Immature natural killer cell (primary cell): ENCODE measurements at regions not wholly inside any gene's neighbourhood (a gene's known extent, or its start where the extent isn't known, plus 50 kb on each side); places are given as distances from the start of the nearest gene placed in this dataset.

Experiments
- DNase-seq, 3 donors: peaks; one replicate each; pipeline ENCODE4 v3.0.0; 2022; ENCODE audit warnings: mixed read lengths in 1 of 3
- H3K27ac Mint-ChIP-seq, 6 donors: one replicate each; pipeline ENCODE4 v1.8.0; 2020; ENCODE audit warnings: mixed read lengths in 6 of 6, mild to moderate bottlenecking in 5 of 6, inconsistent platforms in 4 of 6, moderate library complexity in 3 of 6
- H3K27me3 Mint-ChIP-seq, 3 donors: one replicate each; pipeline ENCODE4 v1.8.0; 2020 to 2021; ENCODE audit warnings: low read depth in 3 of 3, mild to moderate bottlenecking in 3 of 3, mixed read lengths in 3 of 3, moderate library complexity in 3 of 3, inconsistent platforms in 1 of 3
- H3K36me3 Mint-ChIP-seq, 3 donors: one replicate each; pipeline ENCODE4 v1.8.0; 2020; ENCODE audit warnings: mixed read lengths in 3 of 3, inconsistent platforms in 2 of 3, mild to moderate bottlenecking in 2 of 3
- H3K4me1 Mint-ChIP-seq, 2 donors: one replicate each; pipeline ENCODE4 v1.8.0; 2020; ENCODE audit warnings: inconsistent platforms in 2 of 2, mild to moderate bottlenecking in 2 of 2, mixed read lengths in 2 of 2, moderate library complexity in 1 of 2
- H3K4me3 Mint-ChIP-seq, 5 donors: one replicate each; pipeline ENCODE4 v1.8.0; 2020; ENCODE audit warnings: mild to moderate bottlenecking in 5 of 5, mixed read lengths in 5 of 5, inconsistent platforms in 3 of 5, moderate library complexity in 3 of 5
- H3K9me3 Mint-ChIP-seq, 6 donors: one replicate each; pipeline ENCODE4 v1.8.0; 2020; ENCODE audit warnings: mild to moderate bottlenecking in 6 of 6, mixed read lengths in 6 of 6, inconsistent platforms in 4 of 6, moderate library complexity in 3 of 6

DNA sequence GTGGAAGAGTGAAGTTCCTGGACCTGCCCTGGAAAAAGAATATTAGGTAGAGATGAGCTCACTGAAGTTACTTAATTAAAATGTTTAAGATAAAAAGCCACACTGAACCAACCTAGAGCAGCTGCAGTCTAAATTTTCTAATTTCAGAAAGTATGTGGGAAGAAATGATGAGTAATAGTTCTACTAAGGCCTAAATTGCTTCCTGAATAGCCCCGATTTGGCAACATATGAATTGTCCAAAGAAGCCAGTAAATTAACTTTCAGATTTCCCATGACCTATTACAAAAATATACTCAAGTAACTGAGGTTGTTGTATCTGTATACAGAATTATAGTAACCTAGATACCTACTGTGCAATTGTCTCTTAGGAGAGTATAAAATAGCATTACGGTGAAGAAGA lies 312.6 kb downstream of the IPMK start:
- DNase-seq, result no peak
- no peaks in the 10 kb centered on the region for H3K4me1 Mint-ChIP-seq
- H3K27me3 Mint-ChIP-seq, result peaks cover 0 to 2% (median 0%) of the 10 kb centered on the region in 3 donors
- no peak overlapping the region for H3K27ac Mint-ChIP-seq
- H3K9me3 Mint-ChIP-seq, result peaks cover 0 to 18% (median 6%) of the 10 kb centered on the region in 6 donors
- no peak overlapping the region for H3K4me3 Mint-ChIP-seq
- no peaks in the 10 kb centered on the region for H3K36me3 Mint-ChIP-seq

DNA sequence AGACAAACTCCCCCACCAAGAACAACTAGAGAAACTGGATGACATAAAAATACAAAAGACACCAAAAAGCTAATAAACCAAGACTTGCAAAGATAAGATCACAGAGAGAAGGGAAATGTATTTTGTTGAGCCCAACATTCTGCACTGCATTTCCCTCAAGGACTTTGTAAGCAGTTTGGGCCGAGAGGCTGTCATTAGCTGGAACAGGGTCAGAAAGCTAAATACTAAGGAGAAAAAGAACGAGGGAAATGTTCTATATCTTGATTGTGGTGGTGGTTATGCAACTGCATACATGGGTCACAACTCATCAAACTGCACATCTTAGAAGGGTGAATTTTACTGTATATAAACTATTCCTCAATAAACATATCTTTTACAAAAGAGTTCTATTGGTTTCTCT lies 315.0 kb downstream of the IPMK start:
- H3K27me3 Mint-ChIP-seq, result no peaks in the 10 kb centered on the region
- H3K4me1 Mint-ChIP-seq, result no peaks in the 10 kb centered on the region
- no peaks in the 10 kb centered on the region for H3K36me3 Mint-ChIP-seq
- H3K27ac Mint-ChIP-seq, result no peak overlapping the region
- H3K9me3 Mint-ChIP-seq, result peaks cover 0 to 18% (median 3%) of the 10 kb centered on the region in 6 donors
- DNase-seq, result no peak
- no peak overlapping the region for H3K4me3 Mint-ChIP-seq

DNA sequence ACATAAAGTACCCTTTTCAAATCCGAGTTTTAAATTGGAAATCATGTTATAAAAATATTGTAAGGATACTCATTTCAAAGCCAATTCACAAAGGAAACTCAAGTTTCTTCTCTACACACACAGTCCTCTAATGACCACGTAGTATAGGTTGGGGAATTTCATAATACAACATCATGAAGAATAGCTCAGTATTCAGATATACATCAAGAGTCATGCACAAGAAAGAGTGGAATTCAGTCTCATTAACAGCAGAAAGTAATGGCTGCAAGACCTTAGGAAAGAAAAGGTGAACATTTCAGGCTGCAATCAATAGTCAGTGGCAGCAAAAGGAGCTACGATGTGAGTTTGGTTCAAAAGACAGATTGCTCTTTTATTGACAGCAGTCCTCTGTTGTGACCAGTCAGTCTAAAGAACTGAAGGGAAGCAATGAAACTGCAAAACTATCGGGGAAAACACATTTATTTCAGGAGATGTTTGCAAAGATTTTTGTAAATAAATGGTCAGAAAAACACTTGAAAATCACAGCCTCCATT lies 317.2 kb downstream of the IPMK start:
- no peak for DNase-seq
- no peaks in the 10 kb centered on the region for H3K36me3 Mint-ChIP-seq
- H3K4me3 Mint-ChIP-seq, result no peak overlapping the region
- no peak overlapping the region for H3K27ac Mint-ChIP-seq
- no peaks in the 10 kb centered on the region for H3K27me3 Mint-ChIP-seq
- H3K4me1 Mint-ChIP-seq, result no peaks in the 10 kb centered on the region
- peaks cover 2 to 13% (median 4%) of the 10 kb centered on the region in 6 donors for H3K9me3 Mint-ChIP-seq

DNA sequence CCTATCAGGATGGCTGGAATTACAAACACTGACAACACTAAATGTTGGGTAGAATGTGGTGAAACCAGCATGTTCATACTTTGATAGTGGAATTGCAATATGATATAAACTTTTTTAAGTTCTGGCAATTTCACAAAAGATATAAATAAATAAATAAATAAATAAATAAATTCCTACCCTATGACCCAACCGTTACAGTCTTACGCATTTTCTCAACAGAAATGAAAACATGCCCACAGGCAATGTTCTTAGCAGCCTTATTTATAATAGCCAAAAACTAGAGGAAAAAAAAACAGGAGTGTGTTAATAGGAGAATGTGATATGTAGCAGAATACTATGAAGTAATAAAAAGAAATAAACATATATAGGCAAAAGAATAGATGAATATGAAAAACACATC lies 318.9 kb downstream of the IPMK start:
- no peak for DNase-seq
- Mint-ChIP-seq H3K4me3 (no peak overlapping the region), H3K27me3 (no peaks in the 10 kb centered on the region), H3K36me3 (no peaks in the 10 kb centered on the region), H3K4me1 (no peaks in the 10 kb centered on the region), H3K27ac (no peak overlapping the region), H3K9me3 (peaks cover 0 to 6% (median 3%) of the 10 kb centered on the region in 6 donors)

DNA sequence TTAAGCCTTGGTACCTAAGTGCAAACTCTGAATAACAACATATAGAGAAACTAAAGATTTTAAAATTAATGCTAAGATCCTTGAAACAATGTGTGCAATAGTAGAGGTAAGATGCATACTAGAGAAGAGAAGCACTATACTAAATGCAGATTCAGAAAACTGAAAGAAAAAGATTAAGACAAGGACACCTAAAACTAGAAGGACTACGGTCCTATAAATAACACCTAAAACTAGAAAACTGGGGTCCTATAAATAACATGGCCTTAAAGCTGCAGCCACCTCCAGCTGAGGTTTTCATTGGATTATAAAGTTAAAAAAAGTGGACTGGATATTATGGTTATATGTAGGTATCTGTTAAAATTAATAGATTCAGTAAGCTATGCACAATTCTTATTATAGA lies 320.9 kb downstream of the IPMK start:
- H3K4me3 Mint-ChIP-seq, result no peak overlapping the region
- H3K27ac Mint-ChIP-seq, result no peak overlapping the region
- H3K9me3 Mint-ChIP-seq, result peaks cover 0 to 7% (median 3%) of the 10 kb centered on the region in 6 donors
- DNase-seq, result no peak
- no peaks in the 10 kb centered on the region for H3K4me1 Mint-ChIP-seq
- no peaks in the 10 kb centered on the region for H3K36me3 Mint-ChIP-seq
- H3K27me3 Mint-ChIP-seq, result no peaks in the 10 kb centered on the region

DNA sequence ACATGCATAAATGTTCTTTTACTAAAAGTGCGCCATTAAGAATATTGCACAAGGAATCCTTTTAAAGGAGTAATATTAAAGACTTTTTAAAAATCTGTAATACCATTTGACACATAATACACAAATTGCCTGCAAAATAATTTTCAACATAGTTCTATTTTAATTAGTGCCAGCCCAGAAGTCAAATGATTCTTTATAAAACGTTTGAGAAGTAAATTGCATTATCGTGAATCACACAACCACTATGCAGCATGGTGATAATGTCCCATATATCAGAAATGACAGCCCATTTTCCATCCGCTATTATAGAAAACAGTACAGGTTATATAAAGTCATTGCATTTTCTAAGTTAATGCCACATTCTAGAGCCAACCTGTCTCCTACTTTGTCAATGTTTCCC lies 324.0 kb downstream of the IPMK start:
- H3K27ac Mint-ChIP-seq, result no peak overlapping the region
- no peaks in the 10 kb centered on the region for H3K36me3 Mint-ChIP-seq
- H3K4me3 Mint-ChIP-seq, result no peak overlapping the region
- DNase-seq, result no peak
- H3K4me1 Mint-ChIP-seq, result no peaks in the 10 kb centered on the region
- H3K9me3 Mint-ChIP-seq, result peaks cover 1 to 12% (median 3%) of the 10 kb centered on the region in 6 donors
- no peaks in the 10 kb centered on the region for H3K27me3 Mint-ChIP-seq

DNA sequence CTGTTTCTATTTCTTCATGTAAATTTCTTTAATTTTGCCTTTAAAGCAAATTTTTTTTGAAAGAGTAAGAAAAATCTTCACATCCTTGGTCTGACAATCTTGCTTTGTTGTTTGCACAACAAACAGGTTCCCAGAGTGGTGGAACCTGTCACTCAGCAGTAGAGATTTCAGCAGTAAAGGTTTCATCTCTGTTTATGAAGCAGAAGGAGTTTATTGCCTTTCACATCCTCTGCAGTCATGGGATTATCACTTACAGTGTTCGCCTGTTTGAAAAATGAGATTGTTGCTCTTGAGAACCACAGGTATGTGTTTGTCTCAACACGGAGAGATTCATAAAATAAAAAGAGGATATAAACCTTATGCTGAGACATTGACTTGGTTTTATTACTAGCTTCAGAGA lies 342.6 kb downstream of the IPMK start:
- DNase-seq, result no peak
- Mint-ChIP-seq H3K4me3 (no peak overlapping the region), H3K9me3 (peaks cover 0 to 21% (median 7%) of the 10 kb centered on the region in 6 donors), H3K27me3 (peaks cover 0 to 4% (median 0%) of the 10 kb centered on the region in 3 donors), H3K4me1 (no peaks in the 10 kb centered on the region), H3K27ac (no peak overlapping the region), H3K36me3 (peaks cover 0 to 3% (median 0%) of the 10 kb centered on the region in 3 donors)

DNA sequence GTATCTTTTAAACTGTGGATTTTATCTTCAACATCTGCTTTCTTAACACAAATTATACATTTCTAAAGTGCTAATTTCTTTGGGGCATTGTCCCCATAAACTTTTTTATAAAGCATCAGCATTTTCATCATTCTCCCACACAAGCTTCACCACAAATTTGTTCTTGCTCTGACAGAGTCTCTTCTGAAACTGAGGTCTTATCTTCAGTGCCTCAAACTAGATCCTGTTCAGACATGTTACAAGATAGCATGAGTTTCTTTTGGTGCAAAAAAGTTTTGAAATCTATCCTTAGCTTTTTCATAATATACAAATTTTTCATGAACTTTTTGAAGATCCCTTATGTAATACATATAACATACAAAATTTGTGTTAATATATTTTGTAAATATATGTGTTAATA lies 346.6 kb downstream of the IPMK start:
- Mint-ChIP-seq H3K9me3 (peaks cover 0 to 14% (median 6%) of the 10 kb centered on the region in 6 donors), H3K36me3 (peaks cover 0 to 3% (median 0%) of the 10 kb centered on the region in 3 donors), H3K4me1 (no peaks in the 10 kb centered on the region), H3K27ac (no peak overlapping the region), H3K4me3 (no peak overlapping the region), H3K27me3 (no peaks in the 10 kb centered on the region)
- no peak for DNase-seq

DNA sequence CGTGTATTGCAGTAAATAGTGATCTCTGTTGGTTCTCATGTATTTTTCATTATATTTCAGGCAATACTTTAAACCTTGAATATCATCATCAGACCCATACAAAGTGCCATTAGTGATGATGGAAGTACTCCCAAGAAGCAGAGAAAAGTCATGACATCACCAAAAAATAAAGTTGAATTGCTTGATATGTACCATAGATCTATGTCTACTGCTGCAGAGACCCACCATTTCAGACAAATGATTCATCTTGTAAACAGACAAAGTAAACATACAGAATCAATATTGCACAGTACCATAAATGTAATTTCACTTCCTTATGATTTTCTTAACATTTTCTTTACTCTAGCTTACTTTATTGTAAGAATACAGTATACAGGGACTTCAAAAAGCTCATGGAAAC lies 347.8 kb downstream of the IPMK start:
- DNase-seq, result no peak
- no peak overlapping the region for H3K4me3 Mint-ChIP-seq
- peaks cover 0 to 3% (median 0%) of the 10 kb centered on the region in 3 donors for H3K36me3 Mint-ChIP-seq
- no peaks in the 10 kb centered on the region for H3K27me3 Mint-ChIP-seq
- no peaks in the 10 kb centered on the region for H3K4me1 Mint-ChIP-seq
- H3K27ac Mint-ChIP-seq, result no peak overlapping the region
- H3K9me3 Mint-ChIP-seq, result peaks cover 0 to 8% (median 4%) of the 10 kb centered on the region in 6 donors

DNA sequence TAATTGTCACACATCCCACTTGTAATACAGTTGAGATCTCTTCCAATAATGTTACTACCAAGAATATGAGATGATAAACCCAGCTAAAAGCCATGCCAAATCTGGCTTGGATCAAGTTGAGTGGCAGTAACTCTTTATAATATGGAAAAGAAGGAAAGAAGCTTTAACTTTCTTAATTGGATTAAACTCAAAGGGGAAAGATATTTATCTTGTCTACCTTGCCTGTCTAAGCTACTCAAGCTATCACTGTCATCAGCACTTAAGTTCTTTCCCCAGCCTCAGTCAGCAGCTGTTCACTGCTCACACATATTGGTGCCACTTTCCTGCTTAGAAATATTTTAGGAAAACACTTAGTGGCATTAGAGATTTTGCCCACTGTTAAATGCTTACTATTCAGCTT lies 350.7 kb downstream of the IPMK start:
- DNase-seq, result no peak
- H3K9me3 Mint-ChIP-seq, result peaks cover 0 to 4% (median 0%) of the 10 kb centered on the region in 6 donors
- H3K27me3 Mint-ChIP-seq, result peaks cover 0 to 2% (median 0%) of the 10 kb centered on the region in 3 donors
- H3K4me3 Mint-ChIP-seq, result no peak overlapping the region
- no peaks in the 10 kb centered on the region for H3K36me3 Mint-ChIP-seq
- H3K4me1 Mint-ChIP-seq, result no peaks in the 10 kb centered on the region
- H3K27ac Mint-ChIP-seq, result no peak overlapping the region

DNA sequence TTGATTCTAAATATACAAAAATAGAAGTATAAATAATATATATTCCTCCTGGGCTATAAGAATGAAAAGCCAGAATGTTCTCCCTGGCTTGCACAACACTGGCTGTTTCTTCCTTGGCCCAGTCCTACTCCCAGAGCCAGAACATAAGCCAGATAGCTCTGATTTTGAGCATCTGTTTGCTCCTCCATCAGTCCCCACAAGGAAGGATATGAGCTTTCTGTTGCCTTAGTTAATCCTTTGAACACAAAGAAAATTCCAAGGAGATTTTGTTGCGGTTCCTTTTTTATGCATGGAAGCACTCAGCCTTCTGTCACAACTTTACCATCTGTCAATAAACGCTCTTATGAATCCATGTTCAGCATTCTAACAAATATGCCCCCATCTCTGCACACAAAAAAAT lies 361.8 kb downstream of the IPMK start:
- Mint-ChIP-seq H3K4me1 (no peaks in the 10 kb centered on the region), H3K36me3 (no peaks in the 10 kb centered on the region), H3K27ac (no peak overlapping the region), H3K27me3 (no peaks in the 10 kb centered on the region), H3K9me3 (peaks cover 0 to 24% (median 7%) of the 10 kb centered on the region in 6 donors), H3K4me3 (no peak overlapping the region)
- DNase-seq, result no peak

DNA sequence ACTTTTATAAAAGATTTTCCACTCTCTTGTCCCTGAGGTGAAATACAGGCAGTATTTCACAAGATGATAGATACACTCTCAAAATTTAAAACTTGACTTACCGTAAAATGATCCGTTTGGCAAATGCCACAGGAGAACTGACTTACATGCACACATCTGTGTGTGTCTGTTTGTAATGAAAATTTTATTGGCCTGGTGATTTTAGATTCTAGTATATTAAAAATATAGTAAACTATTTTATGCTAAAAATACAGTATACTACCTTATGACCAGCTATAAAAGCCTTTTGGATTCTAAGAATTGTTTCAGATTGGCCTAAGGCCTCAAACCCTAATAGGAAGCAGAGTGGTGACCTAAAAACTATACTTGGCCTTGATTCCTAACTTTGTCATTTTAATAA lies 362.7 kb downstream of the IPMK start:
- peaks cover 0 to 29% (median 6%) of the 10 kb centered on the region in 6 donors for H3K9me3 Mint-ChIP-seq
- H3K4me1 Mint-ChIP-seq, result no peaks in the 10 kb centered on the region
- no peaks in the 10 kb centered on the region for H3K36me3 Mint-ChIP-seq
- H3K27ac Mint-ChIP-seq, result no peak overlapping the region
- no peak for DNase-seq
- H3K4me3 Mint-ChIP-seq, result no peak overlapping the region
- H3K27me3 Mint-ChIP-seq, result no peaks in the 10 kb centered on the region

DNA sequence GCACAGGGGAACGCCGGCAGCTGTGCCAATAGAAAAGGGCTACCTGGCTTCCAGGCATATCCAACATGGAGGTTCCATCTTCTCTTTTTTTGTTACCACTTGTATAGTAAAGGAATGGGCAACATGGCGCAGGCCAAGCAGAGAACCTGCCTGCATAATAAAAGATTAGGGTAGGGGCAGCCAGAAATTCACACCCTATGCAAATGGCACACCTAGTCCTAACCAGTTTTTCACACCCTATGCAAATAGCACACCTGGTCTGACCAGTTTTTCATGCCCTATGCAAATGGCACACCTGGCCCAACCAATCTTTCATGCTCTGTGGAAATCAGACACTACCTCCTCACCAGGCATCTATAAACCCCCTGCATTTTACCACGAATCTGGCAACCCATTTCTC lies 369.5 kb downstream of the IPMK start:
- no peak overlapping the region for H3K4me3 Mint-ChIP-seq
- no peak overlapping the region for H3K27ac Mint-ChIP-seq
- H3K36me3 Mint-ChIP-seq, result no peaks in the 10 kb centered on the region
- H3K9me3 Mint-ChIP-seq, result peaks cover 9 to 40% (median 14%) of the 10 kb centered on the region in 6 donors
- H3K27me3 Mint-ChIP-seq, result no peaks in the 10 kb centered on the region
- DNase-seq, result no peak
- H3K4me1 Mint-ChIP-seq, result no peaks in the 10 kb centered on the region

DNA sequence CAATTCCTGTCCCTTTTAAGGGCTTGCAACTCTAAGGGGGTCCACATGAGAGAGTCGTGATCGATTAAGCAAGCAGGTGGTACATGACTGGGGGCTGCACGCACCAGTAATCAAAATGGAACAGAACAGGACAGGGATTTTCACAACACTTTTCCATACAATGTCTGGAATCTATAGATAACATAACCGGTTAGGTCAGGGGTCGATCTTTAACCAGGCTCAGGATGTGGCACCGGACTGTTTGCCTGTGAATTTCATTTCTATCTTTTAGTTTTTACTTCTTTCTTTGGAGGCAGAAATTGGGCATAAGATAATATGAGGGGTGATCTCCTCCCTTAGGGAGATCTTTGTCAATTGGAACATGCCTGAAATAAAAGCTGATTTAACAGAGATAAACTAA lies 370.1 kb downstream of the IPMK start:
- no peaks in the 10 kb centered on the region for H3K4me1 Mint-ChIP-seq
- H3K9me3 Mint-ChIP-seq, result peaks cover 11 to 41% (median 16%) of the 10 kb centered on the region in 6 donors
- no peaks in the 10 kb centered on the region for H3K27me3 Mint-ChIP-seq
- DNase-seq, result no peak
- H3K36me3 Mint-ChIP-seq, result no peaks in the 10 kb centered on the region
- no peak overlapping the region for H3K27ac Mint-ChIP-seq
- H3K4me3 Mint-ChIP-seq, result no peak overlapping the region

DNA sequence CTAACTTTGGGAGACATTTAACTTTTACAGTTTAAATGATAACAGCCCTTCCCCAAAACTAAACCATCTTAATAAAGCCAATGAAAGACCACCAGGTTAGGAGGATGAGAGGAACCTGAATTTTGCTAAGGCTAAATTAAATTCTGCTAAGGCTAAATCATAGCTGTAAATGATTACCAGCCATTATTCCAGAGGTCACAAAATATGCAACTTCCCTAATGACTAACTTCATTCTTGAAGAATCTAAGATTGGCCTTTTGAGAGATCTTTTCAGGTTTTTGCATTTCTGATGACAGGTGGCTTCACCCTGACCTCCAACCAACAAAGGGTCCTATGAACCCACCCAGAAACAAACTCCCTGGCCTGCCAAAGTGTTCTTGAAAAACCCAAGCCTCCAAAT lies 373.3 kb downstream of the IPMK start:
- Mint-ChIP-seq H3K36me3 (no peaks in the 10 kb centered on the region), H3K4me3 (no peak overlapping the region), H3K9me3 (peaks cover 7 to 29% (median 21%) of the 10 kb centered on the region in 6 donors), H3K27ac (no peak overlapping the region), H3K4me1 (no peaks in the 10 kb centered on the region), H3K27me3 (no peaks in the 10 kb centered on the region)
- DNase-seq, result no peak
